Hippocampal formation (tissue), 2 donors: ENCODE measurements at regions not wholly inside any gene's neighbourhood (a gene's known extent, or its start where the extent isn't known, plus 50 kb on each side); places are given as distances from the start of the nearest gene placed in this dataset.
"Not testable (repeated sequence)": the region's sequence is repeated elsewhere in the genome, so short reads cannot be mapped to it uniquely, and the experiment has no call there.

Experiments used
- DNase-seq, 2 donors: peaks; one replicate each; lab custom pipeline; 2025; lab: John Stamatoyannopoulos, UW

DNA sequence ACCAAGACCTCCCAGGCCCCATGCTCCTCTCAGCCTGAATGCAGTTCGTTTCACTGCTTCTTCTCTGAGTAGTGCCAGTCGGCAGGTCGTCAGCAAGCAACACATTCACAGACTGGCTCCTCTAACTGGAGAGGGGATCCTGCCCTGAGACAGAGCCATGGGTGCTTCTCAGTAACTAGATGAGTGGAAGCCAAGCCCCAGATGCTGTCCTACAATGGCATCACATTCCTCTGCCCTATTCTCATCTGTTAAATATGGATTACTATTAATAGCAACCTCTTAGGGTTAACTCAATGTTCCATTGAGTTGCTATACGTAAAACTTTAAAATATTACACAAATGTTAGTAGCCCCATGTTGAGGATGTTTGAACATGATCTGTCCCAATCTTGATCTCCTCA lies 84.2 kb upstream of the S1PR1 start:
- DNase-seq: no peak

DNA sequence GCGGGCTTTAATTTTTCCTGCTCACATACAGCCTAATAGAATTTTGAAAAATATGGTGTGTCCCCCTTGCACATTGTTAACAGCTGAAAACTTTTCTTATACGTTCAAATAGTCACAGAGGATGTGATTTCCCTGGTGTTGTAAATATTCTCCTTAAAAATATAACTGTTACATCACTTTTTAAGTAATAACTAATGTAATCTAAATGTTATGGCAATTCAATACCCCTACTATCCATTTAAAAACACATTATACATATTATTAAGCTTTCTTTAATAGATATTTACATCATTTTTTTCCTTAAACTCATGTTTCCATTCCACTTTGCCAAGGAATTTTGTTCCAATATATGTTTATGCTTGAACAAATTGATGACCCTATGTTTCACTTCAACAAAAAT lies 85.5 kb upstream of the S1PR1 start:
- no peak for DNase-seq

DNA sequence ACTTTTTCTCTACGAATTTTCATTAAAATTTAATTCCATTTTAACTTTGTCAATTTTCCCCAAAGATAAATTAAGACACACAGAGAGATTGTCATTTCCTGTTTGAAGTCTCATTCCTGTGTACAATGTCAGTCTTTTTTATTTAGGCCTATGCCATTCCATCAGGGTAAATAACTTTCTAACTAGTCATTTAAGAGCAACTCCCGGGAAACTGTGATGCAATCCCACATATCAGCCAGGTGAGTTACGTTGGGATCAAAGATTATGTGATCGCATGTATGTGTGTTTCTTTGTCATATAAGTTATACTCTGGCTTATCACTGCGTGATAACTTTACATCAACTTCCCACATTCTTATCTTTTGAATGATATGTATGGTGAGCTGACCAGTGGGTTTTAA lies 86.1 kb upstream of the S1PR1 start:
- DNase-seq: no peak

DNA sequence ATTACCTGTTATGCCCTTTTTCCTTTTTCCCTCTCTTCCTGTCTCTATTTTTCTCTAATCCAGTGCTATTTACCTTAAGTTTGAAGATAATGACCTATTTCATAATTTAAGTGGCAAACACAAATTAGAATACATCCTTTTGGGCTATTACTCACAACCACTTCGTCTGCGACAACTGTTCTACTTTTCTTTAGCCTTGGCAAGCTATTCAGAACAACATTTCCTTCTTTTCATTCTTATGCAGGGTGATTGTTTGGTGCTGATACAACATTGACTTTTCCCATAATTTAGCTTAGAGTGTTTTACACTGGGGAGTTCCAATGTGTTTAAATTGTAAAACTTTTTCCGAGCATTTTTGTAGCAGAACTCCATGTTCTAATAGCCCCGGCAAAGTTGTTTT lies 86.6 kb upstream of the S1PR1 start:
- DNase-seq: no peak

DNA sequence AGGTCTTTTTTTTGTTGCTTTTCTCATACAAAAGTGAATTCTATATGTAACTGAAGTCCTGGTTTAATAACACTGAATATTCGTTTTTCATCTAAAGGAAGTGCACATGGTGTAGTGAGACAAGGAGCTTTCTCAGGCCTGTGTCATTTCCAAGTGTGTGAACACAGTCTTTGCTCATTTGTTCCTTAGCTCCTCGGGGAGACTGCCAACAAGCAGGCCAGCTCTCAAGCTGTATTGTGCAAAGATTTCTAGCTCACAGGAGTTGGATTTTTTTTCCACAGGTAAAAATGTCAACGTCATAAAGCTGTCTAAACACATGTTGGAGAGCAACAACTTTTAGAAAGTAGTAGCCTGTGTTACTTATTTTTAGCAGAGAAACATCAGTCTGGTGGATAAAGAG lies 87.8 kb upstream of the S1PR1 start:
- peak in 1 of 2 donors; percentile 12 for DNase-seq

DNA sequence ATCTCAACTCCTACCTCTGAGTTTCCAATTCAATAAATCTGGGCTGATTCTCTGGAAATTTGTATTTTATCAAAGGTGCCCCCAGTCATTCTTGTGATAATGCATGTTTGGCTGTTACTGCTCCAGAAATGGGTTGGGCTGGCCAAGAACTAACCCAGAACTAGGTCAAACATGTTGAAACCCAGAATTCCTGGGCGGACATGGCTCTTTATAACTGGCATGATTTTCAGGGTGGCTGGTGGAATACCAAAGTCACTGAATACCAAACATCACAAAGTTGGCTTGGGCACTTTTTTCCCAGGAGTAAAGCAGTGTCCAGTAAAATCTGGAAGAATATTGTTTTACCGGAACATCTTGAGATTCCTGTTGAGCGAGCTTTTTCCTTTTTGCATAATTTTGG lies 89.4 kb upstream of the S1PR1 start:
- no peak for DNase-seq

DNA sequence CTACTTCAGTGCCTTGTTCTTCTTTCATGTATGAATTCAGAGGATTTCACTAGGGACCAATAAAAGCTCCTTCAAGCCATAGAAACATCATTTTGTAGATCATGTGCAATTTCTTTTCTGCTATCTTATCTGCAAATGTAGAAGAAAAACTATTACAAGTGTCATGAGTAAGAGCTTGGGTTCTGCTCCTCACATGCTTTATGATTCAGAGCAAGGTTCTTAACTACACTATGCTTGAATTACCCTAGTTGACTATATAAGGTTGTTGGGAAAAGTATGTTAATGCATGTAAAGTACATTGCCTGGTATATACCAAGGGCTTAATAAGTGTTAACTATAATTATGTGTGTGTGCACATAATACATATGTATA lies 91.4 kb upstream of the S1PR1 start:
- no peak for DNase-seq

DNA sequence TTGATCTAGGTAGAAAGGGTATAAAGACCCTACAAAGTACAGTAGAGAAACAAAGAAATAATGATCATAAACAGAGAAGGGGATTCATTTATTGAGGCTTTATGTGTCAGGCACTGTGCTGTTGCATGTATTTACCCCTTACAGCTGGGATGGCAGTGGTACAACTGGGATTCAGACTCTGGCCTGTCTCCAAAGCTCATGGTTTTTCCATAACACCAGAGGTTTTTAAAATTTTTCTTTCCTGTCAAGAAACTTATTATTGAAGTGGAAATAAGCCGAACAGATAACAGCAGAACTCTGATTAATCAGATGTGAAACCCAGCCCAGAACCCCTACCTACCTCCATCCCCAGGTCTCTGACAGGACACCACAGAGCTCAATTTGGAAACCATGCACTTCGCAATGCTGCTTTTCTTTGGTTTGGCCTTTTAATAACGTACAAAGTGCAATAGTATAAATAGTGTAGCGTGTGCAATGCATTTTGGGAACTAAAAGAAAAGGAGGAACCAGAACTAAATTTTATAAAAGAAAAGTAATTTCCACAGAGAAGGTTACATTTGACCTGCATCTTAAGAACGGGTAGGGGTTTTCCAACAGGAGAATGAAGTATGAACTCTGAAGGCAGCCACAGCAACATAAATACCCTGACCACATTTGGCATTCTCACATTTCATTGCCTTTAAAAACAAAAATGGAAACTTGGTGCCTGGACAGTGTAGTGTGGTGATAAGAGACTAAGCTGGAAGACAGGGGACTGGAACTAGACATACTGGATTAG lies 92.0 kb upstream of the S1PR1 start:
- DNase-seq: no peak

DNA sequence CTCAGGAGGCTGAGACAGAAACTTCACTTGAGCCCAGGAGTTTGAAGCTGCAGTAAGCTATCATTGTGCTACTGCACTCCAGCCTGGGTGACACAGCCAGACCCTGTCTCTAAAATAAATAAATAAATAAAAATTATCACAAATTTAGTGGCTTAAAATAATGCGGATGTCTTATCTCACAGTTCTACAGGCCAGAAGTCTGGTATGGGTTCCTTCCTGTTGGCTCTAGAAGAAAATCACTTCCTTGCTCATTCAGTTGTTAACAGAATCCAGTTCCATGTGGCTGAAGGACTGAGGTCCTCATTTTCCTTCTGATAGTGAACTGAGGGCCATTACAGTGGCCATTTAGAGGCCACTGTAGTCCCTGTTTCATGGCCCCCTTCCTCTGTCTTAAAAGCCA lies 94.6 kb upstream of the S1PR1 start:
- DNase-seq: no peak

DNA sequence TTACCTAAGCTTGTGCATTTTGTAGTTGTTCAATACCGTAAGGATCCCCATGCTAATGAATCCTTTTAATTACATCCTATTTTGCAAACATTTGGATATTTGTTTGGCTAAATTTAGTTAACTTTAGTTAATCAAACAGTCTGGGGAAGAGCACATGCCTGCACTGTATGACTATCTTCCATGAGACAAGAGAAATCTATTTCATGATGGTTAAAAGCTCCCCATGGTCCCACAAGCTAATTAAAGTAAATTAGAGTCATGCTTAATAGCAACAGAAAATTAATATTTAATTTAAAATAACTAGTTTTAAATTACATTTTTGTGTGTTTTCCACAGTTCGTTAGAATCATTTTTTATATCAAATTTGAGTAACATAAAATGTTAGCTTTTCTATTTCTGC lies 95.4 kb upstream of the S1PR1 start:
- no peak for DNase-seq

DNA sequence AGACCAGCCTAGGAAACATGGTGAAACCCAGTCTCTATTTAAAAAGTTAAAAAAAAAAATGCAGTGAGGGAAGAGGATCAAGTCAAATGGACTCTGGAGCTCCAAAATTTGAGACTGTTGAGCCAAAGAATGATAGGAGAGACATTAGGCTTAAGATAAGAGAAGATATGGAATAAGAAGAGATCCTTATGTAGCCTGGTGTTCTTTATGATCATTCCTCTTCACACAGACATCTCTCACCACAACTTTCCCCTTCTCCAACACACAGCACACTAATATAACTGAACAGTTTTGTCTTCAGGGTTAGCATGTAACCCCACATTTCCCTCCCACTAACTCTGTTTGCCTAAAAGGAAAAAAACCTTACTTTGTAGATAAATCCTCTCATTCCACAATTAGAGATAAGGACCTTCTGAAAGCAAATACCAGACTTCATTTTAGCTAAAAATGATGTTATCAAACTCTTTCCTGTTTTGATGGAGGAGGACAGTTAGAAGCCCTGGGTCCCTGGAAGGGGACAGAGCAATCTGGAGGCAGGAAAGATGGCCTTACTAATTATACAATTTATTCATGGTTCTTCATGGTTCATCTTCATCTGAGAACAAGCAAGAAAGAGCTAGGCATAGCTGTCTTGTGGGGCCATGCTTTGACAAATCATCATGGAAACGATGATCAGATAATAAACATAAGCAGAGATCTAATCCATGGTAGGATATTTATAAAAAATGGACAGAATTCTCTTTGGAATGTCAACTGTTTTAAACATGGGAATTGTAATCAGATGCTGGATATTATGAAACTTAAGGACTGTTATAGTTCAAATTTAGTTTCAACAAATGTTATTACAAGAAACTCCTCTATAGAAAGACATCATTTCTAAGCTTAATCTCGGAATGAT lies 96.7 kb upstream of the S1PR1 start:
- no peak for DNase-seq

DNA sequence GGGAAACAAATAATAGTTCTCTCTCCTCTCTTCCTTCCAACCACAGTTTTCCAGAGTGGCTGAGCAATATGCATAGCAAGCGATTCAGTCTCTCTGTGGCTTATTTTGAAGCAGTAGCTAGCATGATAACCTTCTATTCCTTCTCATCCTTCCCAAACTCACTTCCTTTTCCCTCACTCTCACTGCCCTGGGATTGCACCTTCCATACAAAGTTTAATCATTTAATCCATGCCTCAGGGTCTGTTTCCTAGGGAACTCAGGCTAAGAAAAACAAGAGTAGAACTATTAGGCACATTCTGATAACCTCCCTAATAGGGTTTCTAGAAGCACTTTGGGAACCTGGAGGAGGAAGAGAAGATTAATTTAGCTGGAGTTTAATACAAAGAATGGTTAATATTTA lies 97.7 kb upstream of the S1PR1 start:
- no peak for DNase-seq

DNA sequence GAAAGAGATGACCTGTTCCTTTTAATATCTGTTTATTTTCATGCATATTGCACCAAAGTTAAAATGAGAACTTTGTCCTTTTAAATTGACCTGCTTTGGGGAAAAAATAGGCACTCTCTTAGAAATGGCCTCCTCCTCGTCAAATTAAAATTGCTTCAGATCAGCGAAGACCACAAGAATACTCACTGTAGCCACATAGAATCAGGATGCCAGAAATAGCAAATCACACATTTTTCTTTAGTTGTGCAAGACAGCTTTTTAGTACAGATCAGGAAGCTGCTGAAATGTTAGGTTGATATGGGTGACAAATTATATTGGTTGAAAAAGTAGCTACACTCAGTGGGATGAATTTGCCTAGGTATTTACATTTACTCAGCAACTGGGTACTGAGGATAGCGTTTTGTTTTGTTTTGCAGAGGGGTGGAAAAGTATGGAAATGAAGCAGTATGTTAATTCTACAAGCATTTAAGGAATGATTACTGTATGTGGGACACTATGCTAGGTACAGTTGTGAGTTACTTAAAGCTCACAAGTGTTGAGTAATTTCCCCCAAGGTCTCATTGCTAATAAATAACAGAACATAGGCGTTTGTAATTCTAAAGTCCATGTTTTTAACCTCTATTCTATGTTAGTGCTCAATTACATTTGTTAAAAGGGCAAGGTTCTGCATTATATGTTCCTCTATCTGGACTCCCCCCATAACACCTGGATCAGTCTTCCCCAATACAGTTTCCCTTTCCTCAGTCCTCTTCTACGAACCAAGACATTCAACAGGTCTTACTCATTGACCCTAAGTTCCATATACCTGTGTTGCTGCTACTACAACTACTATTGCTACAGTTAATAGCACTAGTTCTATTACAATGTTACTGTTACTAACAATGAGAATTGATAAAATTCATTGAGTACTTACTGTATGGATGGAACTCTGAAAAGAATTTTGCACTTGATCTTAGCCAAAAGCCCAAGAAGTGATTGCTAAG lies 99.4 kb upstream of the S1PR1 start:
- no peak for DNase-seq

DNA sequence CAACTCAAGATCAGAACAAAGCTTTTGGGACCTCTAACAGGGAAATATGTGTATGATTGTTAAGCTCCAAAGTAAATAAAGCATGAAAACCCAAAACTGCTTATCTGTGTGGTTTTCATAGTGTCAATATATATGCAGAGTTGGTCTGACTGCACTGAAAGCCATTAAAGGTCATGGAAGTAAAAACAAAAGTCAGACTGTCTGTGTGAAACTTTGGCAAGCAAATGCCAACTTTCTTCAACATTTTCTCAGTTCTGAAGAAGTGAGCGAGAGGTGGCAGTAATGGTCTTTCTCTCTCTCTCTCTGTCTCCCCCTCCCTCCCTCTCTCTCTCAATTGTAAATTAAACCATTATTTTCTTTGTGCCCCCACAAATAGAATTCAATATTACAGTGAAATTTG lies 100.1 kb upstream of the S1PR1 start:
- peak in 1 of 2 donors; percentile 14 for DNase-seq

DNA sequence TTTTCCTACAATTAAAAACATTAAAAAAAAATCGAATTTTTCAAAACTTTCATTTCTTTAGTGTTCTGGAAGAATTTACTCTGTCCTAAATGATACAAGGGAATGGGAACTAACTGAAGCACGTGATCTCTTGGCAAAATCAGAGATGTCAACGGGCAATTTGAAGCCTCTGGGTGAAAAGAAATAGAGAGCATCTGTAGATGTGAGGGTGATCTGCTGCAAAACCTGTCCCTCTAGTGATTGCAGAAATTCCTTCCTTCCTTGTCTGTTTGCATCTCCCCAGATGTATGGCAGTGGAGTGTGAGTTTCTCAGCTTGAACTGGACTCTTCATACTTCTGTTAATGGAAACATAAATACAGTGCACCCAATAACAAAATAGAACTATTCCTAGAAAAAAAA lies 100.5 kb upstream of the S1PR1 start:
- DNase-seq: no peak

DNA sequence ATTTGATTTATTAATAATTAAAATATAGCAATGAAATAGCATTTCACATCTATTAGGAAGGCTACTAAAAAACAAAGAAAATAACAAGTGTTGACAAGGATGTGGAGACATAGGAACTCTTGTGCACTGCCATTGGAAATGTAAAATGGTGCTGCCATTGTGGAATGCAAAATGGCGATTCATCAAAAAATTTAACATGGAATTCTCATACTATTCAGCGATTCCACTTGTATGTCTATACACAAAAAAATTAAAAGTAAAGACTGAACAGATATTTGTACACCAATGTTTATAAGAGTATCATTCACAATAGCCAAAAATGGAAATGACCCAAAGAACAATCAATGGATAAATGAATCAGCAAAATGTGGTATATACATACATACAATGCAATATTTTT lies 101.3 kb upstream of the S1PR1 start:
- no peak for DNase-seq

DNA sequence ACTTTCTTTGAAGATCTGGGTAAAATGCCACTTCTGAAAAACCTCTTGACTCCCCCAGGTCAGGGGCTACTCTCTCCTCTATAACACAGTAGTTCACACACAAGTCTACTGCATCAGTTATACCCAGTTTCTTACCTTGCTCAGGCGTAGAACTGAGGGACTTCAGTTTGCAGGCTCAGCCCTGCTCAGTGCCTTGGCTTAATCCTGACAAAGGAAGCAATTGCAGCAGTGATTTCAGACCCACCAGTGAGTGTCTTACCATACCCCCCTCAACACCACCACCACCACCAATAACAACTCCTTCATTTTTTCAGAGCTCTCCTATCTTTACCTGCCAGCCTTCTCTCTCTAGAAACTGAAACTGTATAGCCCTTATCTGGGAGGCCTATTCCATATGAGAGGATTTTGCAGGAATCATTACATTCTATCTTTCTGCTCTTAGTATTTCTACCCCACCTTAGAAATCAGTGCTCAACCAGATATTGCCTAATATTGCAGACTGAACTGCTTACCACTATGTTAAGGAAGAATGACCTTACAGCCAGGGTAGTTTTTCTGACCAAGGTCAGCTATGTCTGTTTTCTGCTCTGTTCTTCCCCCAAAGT lies 105.5 kb upstream of the S1PR1 start:
- DNase-seq: no peak

DNA sequence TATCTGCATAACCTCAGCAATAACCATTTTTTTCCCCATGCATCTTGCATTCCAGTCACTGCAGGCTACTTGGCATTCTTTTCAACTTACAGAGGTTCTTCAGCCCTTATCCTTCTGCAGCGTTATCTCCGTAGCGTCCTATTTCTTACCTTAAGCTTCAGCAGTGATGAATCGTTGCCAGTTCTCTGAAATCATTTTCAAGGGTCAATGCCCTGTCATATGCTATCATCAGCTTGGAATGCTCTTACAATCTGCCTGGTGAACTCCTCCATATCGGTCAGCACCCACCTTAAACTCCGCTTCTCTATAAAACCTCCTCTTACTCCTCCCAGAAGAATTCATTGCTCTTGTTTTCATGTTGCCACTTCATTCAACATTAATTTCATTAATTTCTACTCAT lies 105.1 kb upstream of the DPH5 start:
- no peak for DNase-seq

DNA sequence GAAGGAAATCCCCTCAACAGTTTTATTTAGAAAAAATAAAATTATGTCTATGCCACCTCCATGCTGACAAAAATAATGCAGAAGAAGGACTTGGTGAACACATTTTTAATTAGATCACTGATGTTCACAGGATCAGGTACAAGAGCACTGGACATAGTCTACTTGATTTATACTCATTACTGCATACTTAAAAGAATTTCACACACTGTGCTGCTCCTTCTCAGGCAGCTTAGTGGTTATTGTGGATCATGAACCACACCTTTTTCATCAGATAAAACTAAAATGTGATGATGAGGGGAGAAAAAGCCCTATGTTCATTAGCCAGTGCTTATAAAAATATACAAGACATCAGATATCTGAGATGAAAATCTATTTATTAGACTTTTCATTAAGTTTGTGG lies 103.3 kb upstream of the DPH5 start:
- no peak for DNase-seq

DNA sequence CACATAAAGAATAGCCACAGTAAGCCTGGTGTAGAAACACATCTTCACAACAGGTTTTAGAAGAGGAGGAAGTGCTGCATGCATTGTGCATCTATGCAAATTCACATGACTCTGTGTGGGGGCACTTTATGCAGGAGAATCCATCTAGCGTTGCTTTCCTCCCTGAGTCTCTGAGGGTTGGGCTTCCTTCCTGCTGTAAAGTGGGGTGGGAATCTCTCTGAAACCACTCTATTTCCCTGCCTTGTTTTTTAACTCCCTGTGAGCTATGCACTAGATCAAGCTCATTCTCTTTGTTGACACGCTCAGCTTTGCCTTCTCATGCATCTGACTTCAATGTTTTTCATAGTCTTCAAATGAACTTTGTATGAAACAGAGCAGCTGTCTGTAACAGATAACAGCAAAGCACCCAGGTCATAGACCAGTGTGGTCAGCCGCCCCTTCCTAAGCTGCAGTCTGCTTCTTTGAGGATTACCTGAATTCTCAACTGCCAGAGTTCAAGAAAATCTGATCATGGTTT lies 102.7 kb upstream of the DPH5 start:
- no peak for DNase-seq

DNA sequence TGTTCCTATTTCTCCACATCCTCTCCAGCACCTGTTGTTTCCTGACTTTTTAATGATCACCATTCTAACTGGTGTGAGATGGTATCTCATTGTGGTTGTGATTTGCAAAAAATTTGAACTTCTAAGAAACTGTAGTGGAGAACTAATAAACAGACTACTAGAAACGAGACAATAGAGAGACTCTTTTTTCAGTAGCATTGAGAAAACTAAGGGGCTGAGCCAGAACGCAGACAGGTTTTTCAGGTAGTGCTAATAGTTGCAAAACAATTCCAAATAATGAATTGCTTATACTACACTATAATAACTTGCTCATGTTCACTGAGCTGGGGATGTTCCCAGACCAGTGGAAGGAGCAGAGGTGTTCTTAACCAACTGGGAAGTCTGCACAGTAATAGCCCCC lies 98.8 kb upstream of the DPH5 start:
- no peak for DNase-seq

DNA sequence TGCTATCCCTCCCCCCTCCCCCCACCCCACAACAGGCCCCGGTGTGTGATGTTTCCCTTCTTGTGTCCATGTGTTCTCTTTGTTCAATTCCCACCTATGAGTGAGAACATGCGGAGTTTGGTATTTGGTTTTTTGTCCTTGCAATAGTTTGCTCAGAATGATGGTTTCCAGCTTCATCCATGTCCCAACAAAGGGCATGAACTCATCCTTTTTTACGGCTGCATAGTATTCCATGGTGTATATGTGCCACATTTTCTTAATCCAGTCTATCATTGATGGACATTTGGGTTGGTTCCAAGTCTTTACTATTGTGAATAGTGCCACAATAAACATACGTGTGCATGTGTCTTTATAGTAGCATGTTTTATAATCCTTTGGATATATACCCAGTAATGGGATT lies 98.3 kb upstream of the DPH5 start:
- not testable (repeated sequence) for DNase-seq
